Endothelial cell of umbilical vein (primary cell): ENCODE measurements at regions not wholly inside any gene's neighbourhood (a gene's known extent, or its start where the extent isn't known, plus 50 kb on each side); places are given as distances from the start of the nearest gene placed in this dataset.

Experiments
- EZH2 ChIP-seq: IDR thresholded peaks from 2 replicates; pipeline ENCODE4 v1.6.1; 2012; ENCODE audit warnings: borderline replicate concordance, low read depth, mild to moderate bottlenecking, moderate library complexity, low read length, inconsistent platforms; ENCODE audit not compliant: severe bottlenecking
- FOS ChIP-seq: IDR thresholded peaks from 2 replicates; pipeline ENCODE4 v1.6.1; 2011; ENCODE audit warnings: mild to moderate bottlenecking, low read length, moderate library complexity, borderline replicate concordance; ENCODE audit not compliant: insufficient read depth
- GATA2 ChIP-seq: IDR thresholded peaks from 2 replicates; pipeline ENCODE4 v1.7.0; 2011; ENCODE audit warnings: low read depth, mild to moderate bottlenecking, moderate library complexity, mixed read lengths, low read length; ENCODE audit not compliant: insufficient read length, insufficient read depth
- JUN ChIP-seq: IDR thresholded peaks from 2 replicates; pipeline ENCODE4 v1.6.1; 2011; ENCODE audit warnings: borderline replicate concordance, low read depth; ENCODE audit not compliant: insufficient read length, insufficient read depth
- MYC ChIP-seq: IDR thresholded peaks from one replicate; pipeline ENCODE4 v1.6.1; 2011; ENCODE audit warnings: mild to moderate bottlenecking, low read depth, low read length
- POLR2A ChIP-seq: IDR thresholded peaks from 2 replicates; pipeline ENCODE4 v1.6.1; 2012; ENCODE audit warnings: low read depth, mild to moderate bottlenecking, control low read depth, low read length
- POLR2AphosphoS5 ChIP-seq: IDR thresholded peaks from 2 replicates; pipeline ENCODE4 v1.6.1; 2012; ENCODE audit warnings: low read depth, mild to moderate bottlenecking, control low read depth, low read length, moderate library complexity; ENCODE audit not compliant: insufficient read depth
- TF ChIP-seq, protein P1 (sequence below), 2 donors: IDR thresholded peaks; 1 replicate in 1 of 2; 2 replicates in 1 of 2; pipeline ENCODE4 v1.5.1; 2011; ENCODE audit warnings: low read length in 2 of 2, mild to moderate bottlenecking in 2 of 2, moderate library complexity in 2 of 2, control low read depth in 1 of 2, inconsistent platforms in 1 of 2, low read depth in 1 of 2; ENCODE audit not compliant: insufficient read depth in 1 of 2; ENCODE audit errors: extremely low read depth in 1 of 2
- TF ChIP-seq, protein P2 (sequence below): IDR thresholded peaks from 2 replicates; pipeline ENCODE4 v1.6.1; 2011; ENCODE audit not compliant: insufficient read depth, insufficient read length

DNA sequence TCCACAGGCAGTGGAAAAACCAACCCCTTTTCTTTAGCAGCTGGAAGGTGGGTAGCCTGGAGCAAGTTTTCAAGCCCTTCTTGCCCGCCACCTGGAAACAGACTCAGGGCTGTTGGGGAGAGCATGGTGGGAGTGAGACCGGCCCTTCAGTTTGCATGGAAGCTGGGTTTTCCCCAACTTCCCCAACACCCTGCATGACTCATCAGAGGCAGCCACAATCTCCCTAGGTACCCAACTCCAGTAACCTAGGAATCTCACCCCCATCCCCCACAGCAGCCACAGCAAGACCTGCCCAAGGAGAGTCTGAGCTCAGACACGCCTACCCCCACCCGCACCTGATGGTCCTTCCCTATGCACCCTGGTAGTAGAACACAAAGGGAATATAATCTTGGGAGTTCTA, 86.3 kb upstream of the IRAK1BP1 start:
- TF ChIP-seq, protein P1, sequence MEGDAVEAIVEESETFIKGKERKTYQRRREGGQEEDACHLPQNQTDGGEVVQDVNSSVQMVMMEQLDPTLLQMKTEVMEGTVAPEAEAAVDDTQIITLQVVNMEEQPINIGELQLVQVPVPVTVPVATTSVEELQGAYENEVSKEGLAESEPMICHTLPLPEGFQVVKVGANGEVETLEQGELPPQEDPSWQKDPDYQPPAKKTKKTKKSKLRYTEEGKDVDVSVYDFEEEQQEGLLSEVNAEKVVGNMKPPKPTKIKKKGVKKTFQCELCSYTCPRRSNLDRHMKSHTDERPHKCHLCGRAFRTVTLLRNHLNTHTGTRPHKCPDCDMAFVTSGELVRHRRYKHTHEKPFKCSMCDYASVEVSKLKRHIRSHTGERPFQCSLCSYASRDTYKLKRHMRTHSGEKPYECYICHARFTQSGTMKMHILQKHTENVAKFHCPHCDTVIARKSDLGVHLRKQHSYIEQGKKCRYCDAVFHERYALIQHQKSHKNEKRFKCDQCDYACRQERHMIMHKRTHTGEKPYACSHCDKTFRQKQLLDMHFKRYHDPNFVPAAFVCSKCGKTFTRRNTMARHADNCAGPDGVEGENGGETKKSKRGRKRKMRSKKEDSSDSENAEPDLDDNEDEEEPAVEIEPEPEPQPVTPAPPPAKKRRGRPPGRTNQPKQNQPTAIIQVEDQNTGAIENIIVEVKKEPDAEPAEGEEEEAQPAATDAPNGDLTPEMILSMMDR (IDR thresholded peaks at IDR 0.05; ENCODE audit: extremely low read depth in 1 of 2, insufficient read depth in 1 of 2, low read depth in 1 of 2, low read length in 2 of 2), result no peak
- TF ChIP-seq POLR2AphosphoS5 (no peak), EZH2 (no peak), GATA2 (no peak), POLR2A (no peak), JUN (no peak), MYC (no peak), FOS (no peak)
- TF ChIP-seq, protein P2, sequence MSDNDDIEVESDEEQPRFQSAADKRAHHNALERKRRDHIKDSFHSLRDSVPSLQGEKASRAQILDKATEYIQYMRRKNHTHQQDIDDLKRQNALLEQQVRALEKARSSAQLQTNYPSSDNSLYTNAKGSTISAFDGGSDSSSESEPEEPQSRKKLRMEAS, result no peak
